CD8-positive, alpha-beta memory T cell (primary cell): ENCODE measurements at regions not wholly inside any gene's neighbourhood (a gene's known extent, or its start where the extent isn't known, plus 50 kb on each side); places are given as distances from the start of the nearest gene placed in this dataset.

Experiments used
- CTCF ChIA-PET: fragments of 350-600 bp; sonication (Branson Sonifier 250); formaldehyde crosslinking; loops from one replicate; lab custom pipeline; 2021; ENCODE audit warnings: antibody characterized with exemption; lab: Charles Lee
- POLR2A ChIA-PET: fragments of 350-600 bp; sonication (Branson Sonifier 250); formaldehyde crosslinking; loops from one replicate; lab custom pipeline; 2021; ENCODE audit warnings: antibody characterized with exemption; lab: Charles Lee
- DNase-seq, 5 donors: peaks; one replicate each; pipeline versions ENCODE4 v3.0.0 to v3.0.0-alpha.2; 2020 to 2022; ENCODE audit warnings: mixed read lengths in 1 of 5
- H3K27ac ChIP-seq: one replicate; pipeline ENCODE4 v1.7.0; 2013; ENCODE audit warnings: low read depth, mild to moderate bottlenecking, low read length, moderate library complexity
- H3K27me3 ChIP-seq: 2 replicates; pipeline ENCODE4 v1.7.0; 2013; ENCODE audit warnings: low read length, mild to moderate bottlenecking; ENCODE audit not compliant: insufficient read depth, poor library complexity, severe bottlenecking
- H3K36me3 ChIP-seq: 2 replicates; pipeline ENCODE4 v1.7.0; 2013; ENCODE audit warnings: mild to moderate bottlenecking, low read length, moderate library complexity; ENCODE audit not compliant: insufficient read depth
- H3K4me1 ChIP-seq: 2 replicates; pipeline ENCODE4 v1.7.0; 2013; ENCODE audit warnings: mild to moderate bottlenecking, low read length, moderate library complexity; ENCODE audit not compliant: insufficient read depth
- H3K4me3 ChIP-seq: 2 replicates; pipeline ENCODE4 v1.7.0; 2013; ENCODE audit warnings: mild to moderate bottlenecking, low read length
- H3K9me3 ChIP-seq: 2 replicates; pipeline ENCODE4 v1.7.0; 2013; ENCODE audit warnings: mild to moderate bottlenecking, low read length
- H3K27ac Mint-ChIP-seq, 8 donors: one replicate each; pipeline ENCODE4 v1.8.0; 2020 to 2021; ENCODE audit warnings: mixed read lengths in 8 of 8, mild to moderate bottlenecking in 6 of 8, inconsistent platforms in 3 of 8, moderate library complexity in 3 of 8
- H3K27me3 Mint-ChIP-seq, 2 donors: one replicate each; pipeline ENCODE4 v1.8.0; 2020 to 2021; ENCODE audit warnings: mixed read lengths in 2 of 2, mild to moderate bottlenecking in 1 of 2, moderate library complexity in 1 of 2
- H3K36me3 Mint-ChIP-seq, 3 donors: one replicate each; pipeline ENCODE4 v1.8.0; 2020 to 2021; ENCODE audit warnings: mixed read lengths in 3 of 3, inconsistent platforms in 1 of 3, mild to moderate bottlenecking in 1 of 3
- H3K4me1 Mint-ChIP-seq, 3 donors: one replicate each; pipeline ENCODE4 v1.8.0; 2020 to 2021; ENCODE audit warnings: mixed read lengths in 3 of 3, inconsistent platforms in 1 of 3, mild to moderate bottlenecking in 1 of 3
- H3K4me3 Mint-ChIP-seq, 7 donors: one replicate each; pipeline ENCODE4 v1.8.0; 2020 to 2021; ENCODE audit warnings: mixed read lengths in 7 of 7, mild to moderate bottlenecking in 6 of 7, moderate library complexity in 4 of 7, inconsistent platforms in 2 of 7
- H3K9me3 Mint-ChIP-seq, 5 donors: one replicate each; pipeline ENCODE4 v1.8.0; 2020 to 2022; ENCODE audit warnings: mixed read lengths in 5 of 5, mild to moderate bottlenecking in 3 of 5, moderate library complexity in 2 of 5, inconsistent platforms in 1 of 5

DNA sequence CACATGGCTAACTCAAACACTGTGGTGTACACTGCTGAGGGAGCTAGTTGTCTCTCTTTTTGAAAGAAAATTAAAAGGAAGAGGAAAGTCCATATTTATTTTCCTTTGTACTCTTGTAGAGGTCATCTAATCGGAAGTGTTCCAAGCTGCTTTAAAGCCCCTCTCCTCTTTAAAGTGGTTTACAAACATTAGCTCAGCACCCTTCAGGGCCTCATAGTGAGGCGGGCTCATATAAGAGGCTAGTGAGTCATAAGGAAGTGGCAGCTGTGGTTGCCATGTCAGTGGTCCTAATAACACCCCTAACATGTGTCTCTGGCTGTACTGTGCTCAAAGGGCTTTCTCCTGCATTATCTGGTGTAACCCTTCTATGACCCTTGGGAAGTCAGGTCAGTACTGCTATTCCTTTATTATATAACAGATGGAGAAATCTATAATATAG, 104.4 kb upstream of the SERBP1 start:
- H3K9me3 Mint-ChIP-seq, result no peaks in the 10 kb centered on the region
- ChIA-PET POLR2A (no interaction called here), CTCF (interaction anchor here (0.7 to 3.4 kb wide), 5 partner anchors 12 to 233 kb away, joined by 3 to 29 read pairs (median 7); partner anchors contain the start of gene GADD45A)
- H3K36me3 Mint-ChIP-seq, result no peaks in the 10 kb centered on the region
- peaks cover 0 to 2% (median 0%) of the 10 kb centered on the region in 3 donors for H3K4me1 Mint-ChIP-seq
- H3K27me3 ChIP-seq, result no peaks in the 10 kb centered on the region
- no peak overlapping the region for H3K27ac ChIP-seq
- no peak overlapping the region for H3K4me3 Mint-ChIP-seq
- no peak for DNase-seq
- H3K4me3 ChIP-seq, result no peak overlapping the region
- H3K27ac Mint-ChIP-seq, result peak overlapping the region in 1 of 8 donors; percentile 29
- no peaks in the 10 kb centered on the region for H3K9me3 ChIP-seq
- no peaks in the 10 kb centered on the region for H3K4me1 ChIP-seq
- H3K27me3 Mint-ChIP-seq, result peaks cover 5 to 12% of the 10 kb centered on the region in 2 donors
- no peaks in the 10 kb centered on the region for H3K36me3 ChIP-seq

DNA sequence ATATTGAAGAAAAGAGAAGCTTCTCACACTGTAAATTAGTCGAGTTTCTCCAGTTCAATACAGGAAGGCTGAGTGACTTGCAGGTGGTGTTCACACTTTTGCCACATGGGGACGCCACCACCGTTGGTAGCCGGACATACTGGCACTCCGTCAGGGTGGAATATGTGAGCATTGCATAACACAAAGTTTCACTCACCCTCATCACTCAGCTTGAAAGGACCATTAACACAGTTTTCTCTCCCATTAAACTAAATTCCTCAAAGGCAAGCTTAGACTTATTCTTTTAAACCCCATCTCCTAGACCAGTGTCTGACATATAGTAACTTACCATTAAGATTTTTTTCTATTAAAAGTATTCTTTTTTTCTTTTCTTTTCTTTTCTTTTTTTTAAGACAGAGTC, 105.3 kb upstream of the SERBP1 start:
- H3K9me3 ChIP-seq, result no peaks in the 10 kb centered on the region
- no peaks in the 10 kb centered on the region for H3K27me3 ChIP-seq
- ChIA-PET POLR2A (no interaction called here), CTCF (interaction anchor here (1.3 to 3.3 kb wide), 3 partner anchors 10 to 225 kb away, joined by 3 to 9 read pairs (median 5); no protein-coding TSS in a partner anchor)
- Mint-ChIP-seq H3K27ac (no peak overlapping the region), H3K4me3 (no peak overlapping the region), H3K4me1 (peaks cover 0 to 2% (median 0%) of the 10 kb centered on the region in 3 donors), H3K27me3 (peaks cover 5 to 12% of the 10 kb centered on the region in 2 donors), H3K36me3 (no peaks in the 10 kb centered on the region), H3K9me3 (no peaks in the 10 kb centered on the region)
- H3K4me3 ChIP-seq, result no peak overlapping the region
- no peaks in the 10 kb centered on the region for H3K36me3 ChIP-seq
- no peaks in the 10 kb centered on the region for H3K4me1 ChIP-seq
- no peak overlapping the region for H3K27ac ChIP-seq
- DNase-seq, result no peak

DNA sequence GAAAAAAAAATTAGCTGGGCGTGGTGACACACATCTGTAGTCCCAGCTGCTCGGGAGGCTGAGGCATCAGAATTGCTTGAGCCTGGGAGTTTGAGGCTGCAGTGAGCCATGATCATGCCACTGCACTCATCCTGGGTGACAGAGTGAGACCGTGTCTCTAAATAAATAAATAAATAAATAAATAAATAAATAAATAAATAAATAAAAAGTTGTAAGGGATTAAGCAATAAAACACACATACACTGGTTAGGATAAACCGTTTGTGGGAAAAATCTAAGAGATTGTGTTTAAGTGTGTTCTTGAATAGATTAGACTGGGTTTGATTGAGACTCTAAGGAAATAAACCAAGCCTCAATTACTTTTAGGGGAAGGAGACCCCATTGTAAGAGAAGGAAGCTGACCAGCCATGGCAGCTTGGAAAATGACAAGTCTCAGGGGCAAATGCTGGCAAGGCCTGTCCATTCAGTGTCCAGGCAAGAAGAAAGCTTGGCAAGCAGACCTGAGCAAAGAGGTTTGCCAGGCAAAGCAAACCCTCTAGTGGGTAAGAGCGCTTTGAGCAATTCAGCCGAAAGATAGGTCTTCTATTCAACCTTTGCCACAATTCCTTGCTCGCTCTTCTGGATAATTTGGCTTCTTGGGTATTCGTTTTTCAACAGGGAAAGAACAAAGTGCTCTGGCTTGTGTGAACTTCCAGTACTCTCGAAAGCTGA, 106.9 kb upstream of the SERBP1 start:
- Mint-ChIP-seq H3K36me3 (no peaks in the 10 kb centered on the region), H3K27me3 (peaks cover 5 to 12% of the 10 kb centered on the region in 2 donors), H3K4me1 (peaks cover 0 to 2% (median 0%) of the 10 kb centered on the region in 3 donors), H3K4me3 (no peak overlapping the region), H3K9me3 (no peaks in the 10 kb centered on the region), H3K27ac (no peak overlapping the region)
- ChIA-PET CTCF (interaction anchor here (1.0 to 3.3 kb wide), 3 partner anchors 24 to 224 kb away, joined by 4 to 9 read pairs (median 5); no protein-coding TSS in a partner anchor), POLR2A (no interaction called here)
- Histone ChIP-seq H3K4me1 (no peaks in the 10 kb centered on the region), H3K9me3 (no peaks in the 10 kb centered on the region), H3K36me3 (no peaks in the 10 kb centered on the region), H3K27ac (no peak overlapping the region), H3K4me3 (no peak overlapping the region), H3K27me3 (no peaks in the 10 kb centered on the region)
- no peak for DNase-seq

DNA sequence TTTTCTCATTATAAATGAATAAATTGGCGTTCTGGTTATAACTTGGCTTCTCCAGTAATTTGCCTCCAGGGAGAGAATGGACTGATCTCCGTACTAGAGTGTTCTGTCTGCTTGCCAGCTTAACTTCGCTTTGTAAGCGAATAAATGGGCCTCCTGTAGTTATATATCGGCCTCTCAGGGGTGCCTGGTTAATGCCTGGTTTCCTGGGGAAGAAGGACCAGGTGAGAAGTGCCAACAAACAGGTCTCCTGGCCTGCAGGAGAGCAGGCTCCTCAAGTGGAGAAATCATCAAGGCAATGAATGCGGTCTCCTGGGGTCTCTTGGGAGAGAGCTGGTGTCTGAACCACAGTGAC, 107.4 kb upstream of the SERBP1 start:
- H3K27ac ChIP-seq, result no peak overlapping the region
- no peak for DNase-seq
- no peak overlapping the region for H3K4me3 ChIP-seq
- H3K36me3 Mint-ChIP-seq, result no peaks in the 10 kb centered on the region
- no peaks in the 10 kb centered on the region for H3K27me3 ChIP-seq
- CTCF ChIA-PET, result interaction anchor here (1.4 to 3.3 kb wide), 2 partner anchors 9 to 24 kb away, joined by 3 to 9 read pairs; no protein-coding TSS in a partner anchor
- H3K4me1 Mint-ChIP-seq, result peaks cover 0 to 2% (median 0%) of the 10 kb centered on the region in 3 donors
- H3K27me3 Mint-ChIP-seq, result peaks cover 5 to 12% of the 10 kb centered on the region in 2 donors
- H3K9me3 ChIP-seq, result no peaks in the 10 kb centered on the region
- no peak overlapping the region for H3K27ac Mint-ChIP-seq
- POLR2A ChIA-PET, result no interaction called here
- H3K9me3 Mint-ChIP-seq, result no peaks in the 10 kb centered on the region
- no peak overlapping the region for H3K4me3 Mint-ChIP-seq
- no peaks in the 10 kb centered on the region for H3K36me3 ChIP-seq
- no peaks in the 10 kb centered on the region for H3K4me1 ChIP-seq

DNA sequence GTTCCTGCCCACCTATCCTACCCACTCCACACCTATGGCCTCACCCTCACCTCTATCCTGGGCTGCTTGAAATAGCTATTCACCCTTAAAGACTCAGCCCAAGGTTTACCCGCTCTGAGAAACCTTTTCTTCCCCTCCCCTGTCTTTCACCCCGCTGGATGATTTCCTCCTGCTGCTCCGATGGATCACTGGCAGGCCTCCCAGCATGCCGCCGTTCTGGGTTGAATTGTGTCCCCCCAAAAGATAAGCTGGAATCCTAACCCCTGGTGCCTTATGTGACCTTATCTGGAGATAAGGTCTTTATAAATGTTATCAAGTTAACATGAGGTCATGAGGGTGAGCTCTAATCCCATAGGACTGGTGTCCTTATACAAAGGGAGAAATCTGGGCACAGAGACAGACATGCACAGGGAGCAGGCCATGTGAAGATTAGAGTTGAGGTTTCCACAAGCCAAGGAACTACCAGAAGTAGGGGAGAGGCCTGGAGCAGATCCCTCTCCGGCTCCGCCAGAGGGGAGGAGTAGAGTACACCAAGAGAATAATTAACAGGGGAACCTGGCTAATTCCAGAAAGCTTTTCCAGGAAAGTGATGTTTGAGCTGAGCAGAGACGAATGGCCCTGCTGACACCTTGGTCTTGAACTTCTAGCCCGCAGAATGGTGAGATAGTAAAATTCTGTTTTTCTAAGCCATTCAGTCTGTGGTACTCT, 110.0 kb upstream of the SERBP1 start:
- ChIA-PET POLR2A (no interaction called here), CTCF (interaction anchor here (1.3 to 3.2 kb wide), 4 partner anchors 7 to 220 kb away, joined by 3 to 13 read pairs (median 4); no protein-coding TSS in a partner anchor)
- no peaks in the 10 kb centered on the region for H3K27me3 ChIP-seq
- H3K9me3 ChIP-seq, result no peaks in the 10 kb centered on the region
- no peaks in the 10 kb centered on the region for H3K9me3 Mint-ChIP-seq
- H3K27ac Mint-ChIP-seq, result no peak overlapping the region
- H3K27me3 Mint-ChIP-seq, result peaks cover 2 to 4% of the 10 kb centered on the region in 2 donors
- H3K4me3 Mint-ChIP-seq, result no peak overlapping the region
- no peaks in the 10 kb centered on the region for H3K4me1 ChIP-seq
- no peaks in the 10 kb centered on the region for H3K36me3 Mint-ChIP-seq
- H3K4me3 ChIP-seq, result no peak overlapping the region
- no peaks in the 10 kb centered on the region for H3K4me1 Mint-ChIP-seq
- H3K36me3 ChIP-seq, result no peaks in the 10 kb centered on the region
- no peak overlapping the region for H3K27ac ChIP-seq
- no peak for DNase-seq

DNA sequence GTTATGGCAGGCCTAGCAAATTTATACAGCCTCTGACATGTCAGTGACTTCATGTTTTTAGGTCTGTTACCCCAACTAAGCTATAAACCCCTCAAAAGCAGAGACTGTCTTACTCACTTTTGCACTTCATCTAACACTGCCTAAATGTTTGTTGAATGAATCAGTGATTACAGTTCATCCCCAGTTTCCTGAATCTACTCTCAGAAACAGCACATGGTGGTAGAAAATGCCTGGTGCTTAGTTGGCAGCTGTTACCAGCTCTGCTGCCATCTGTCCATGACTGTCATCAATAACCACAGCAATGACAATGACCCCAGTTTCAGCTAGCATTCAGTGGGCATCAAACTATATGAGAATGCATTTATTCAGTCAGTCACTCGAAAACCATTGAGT, 110.5 kb upstream of the SERBP1 start:
- DNase-seq, result no peak
- H3K36me3 ChIP-seq, result no peaks in the 10 kb centered on the region
- H3K4me3 ChIP-seq, result no peak overlapping the region
- Mint-ChIP-seq H3K36me3 (no peaks in the 10 kb centered on the region), H3K4me3 (no peak overlapping the region), H3K27ac (no peak overlapping the region), H3K4me1 (no peaks in the 10 kb centered on the region), H3K9me3 (no peaks in the 10 kb centered on the region), H3K27me3 (peaks cover 0 to 2% of the 10 kb centered on the region in 2 donors)
- no peaks in the 10 kb centered on the region for H3K27me3 ChIP-seq
- H3K4me1 ChIP-seq, result no peaks in the 10 kb centered on the region
- no peaks in the 10 kb centered on the region for H3K9me3 ChIP-seq
- CTCF ChIA-PET, result interaction anchor here (1.4 to 3.2 kb wide), 3 partner anchors 8 to 220 kb away, joined by 3 to 13 read pairs (median 6); no protein-coding TSS in a partner anchor
- H3K27ac ChIP-seq, result no peak overlapping the region
- POLR2A ChIA-PET, result no interaction called here

DNA sequence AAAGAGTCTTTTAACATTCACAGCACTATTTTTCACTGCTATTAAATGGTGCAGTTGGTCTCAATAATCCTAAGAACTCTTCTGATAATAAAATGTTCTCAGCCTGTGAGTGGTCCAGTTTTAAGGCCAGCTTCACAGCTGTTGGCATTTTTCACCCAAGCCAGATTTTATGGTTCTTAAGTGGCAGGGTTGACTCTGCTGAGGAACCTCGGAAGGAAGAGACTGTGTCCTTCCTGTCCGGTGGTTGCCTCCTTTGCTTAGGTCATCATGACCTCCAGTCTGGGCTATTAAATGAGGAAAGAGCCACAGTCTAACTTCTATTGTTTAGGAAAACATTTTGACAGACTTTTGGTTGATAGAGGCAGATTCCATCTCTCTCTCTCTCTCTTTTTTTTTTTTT, 112.5 kb upstream of the SERBP1 start:
- Histone ChIP-seq H3K9me3 (no peaks in the 10 kb centered on the region), H3K27ac (no peak overlapping the region), H3K27me3 (no peaks in the 10 kb centered on the region), H3K4me1 (no peaks in the 10 kb centered on the region), H3K4me3 (no peak overlapping the region), H3K36me3 (no peaks in the 10 kb centered on the region)
- H3K27ac Mint-ChIP-seq, result no peak overlapping the region
- no peaks in the 10 kb centered on the region for H3K4me1 Mint-ChIP-seq
- ChIA-PET CTCF (interaction anchor here (1.5 kb wide), 1 partner anchor 217 kb away, joined by 5 read pairs; no protein-coding TSS in a partner anchor), POLR2A (no interaction called here)
- no peaks in the 10 kb centered on the region for H3K9me3 Mint-ChIP-seq
- no peak for DNase-seq
- H3K4me3 Mint-ChIP-seq, result no peak overlapping the region
- peaks cover 0 to 2% of the 10 kb centered on the region in 2 donors for H3K27me3 Mint-ChIP-seq
- no peaks in the 10 kb centered on the region for H3K36me3 Mint-ChIP-seq

DNA sequence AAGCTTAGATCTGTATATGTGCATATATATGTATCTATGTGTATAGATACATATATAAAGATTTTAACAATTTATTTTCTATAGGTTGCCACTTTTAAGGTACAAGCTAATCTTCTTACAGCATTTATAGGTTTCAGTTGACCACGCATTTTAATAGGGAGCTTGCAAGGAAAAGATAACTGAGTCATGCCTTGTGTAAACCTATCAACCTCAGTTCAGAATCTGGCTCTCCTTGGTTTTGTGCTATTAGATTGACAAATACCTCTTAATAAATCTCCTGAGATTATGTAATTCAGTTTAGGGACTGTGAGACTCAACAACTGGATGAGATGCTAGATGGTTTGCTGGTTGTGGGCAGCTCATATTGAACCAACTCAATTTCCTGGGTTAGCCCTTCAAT, 114.7 kb upstream of the SERBP1 start:
- H3K27ac ChIP-seq, result no peak overlapping the region
- Mint-ChIP-seq H3K4me3 (no peak overlapping the region), H3K27ac (no peak overlapping the region), H3K9me3 (peaks cover 0 to 2% (median 0%) of the 10 kb centered on the region in 5 donors), H3K36me3 (no peaks in the 10 kb centered on the region), H3K27me3 (no peaks in the 10 kb centered on the region), H3K4me1 (no peaks in the 10 kb centered on the region)
- DNase-seq, result no peak
- H3K4me1 ChIP-seq, result no peaks in the 10 kb centered on the region
- no peak overlapping the region for H3K4me3 ChIP-seq
- CTCF ChIA-PET, result interaction anchor here (1.1 to 4.2 kb wide), 4 partner anchors 12 to 215 kb away, joined by 3 to 15 read pairs (median 5); no protein-coding TSS in a partner anchor
- POLR2A ChIA-PET, result no interaction called here
- H3K27me3 ChIP-seq, result no peaks in the 10 kb centered on the region
- no peaks in the 10 kb centered on the region for H3K36me3 ChIP-seq
- H3K9me3 ChIP-seq, result no peaks in the 10 kb centered on the region
